B cell (primary cell): ENCODE measurements at regions not wholly inside any gene's neighbourhood (a gene's known extent, or its start where the extent isn't known, plus 50 kb on each side); places are given as distances from the start of the nearest gene placed in this dataset.

Experiments
- CTCF ChIP-seq: fragments of 200-600 bp; IDR thresholded peaks from one replicate; pipeline ENCODE4 v1.8.0; 2022; ENCODE audit warnings: antibody characterized with exemption, mild to moderate bottlenecking
- EZH2 ChIP-seq: IDR thresholded peaks from 2 replicates; pipeline ENCODE4 v1.6.1; 2012; ENCODE audit warnings: borderline replicate concordance, low read depth, mild to moderate bottlenecking, moderate library complexity, low read length; ENCODE audit not compliant: insufficient read depth, poor library complexity, severe bottlenecking

DNA sequence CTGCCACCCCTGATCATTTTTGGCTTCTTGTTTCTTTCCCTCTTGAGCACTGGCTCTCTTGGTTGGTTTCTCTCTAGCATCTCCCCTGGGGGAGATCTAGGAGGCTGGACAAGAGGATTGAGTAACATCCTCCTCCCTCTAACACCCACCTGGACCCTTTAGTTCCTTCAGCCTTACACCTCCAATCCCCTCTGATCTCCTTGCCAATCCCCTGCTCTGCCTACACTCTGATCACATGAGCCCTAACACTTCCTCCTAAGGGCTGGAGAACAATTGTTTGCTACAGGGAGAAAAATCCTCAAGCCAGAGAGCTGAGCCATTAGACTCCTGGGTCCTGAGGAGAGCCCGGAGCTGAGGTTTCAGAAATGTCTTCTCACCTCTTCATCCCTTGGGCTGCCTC, 65.9 kb upstream of the ADGRL1 start:
- TF ChIP-seq CTCF (no peak), EZH2 (no peak)
